Calu3 (cell line): ENCODE measurements at regions not wholly inside any gene's neighbourhood (a gene's known extent, or its start where the extent isn't known, plus 50 kb on each side); places are given as distances from the start of the nearest gene placed in this dataset.

Source experiments
- BruUV-seq: library from RNA; stranded (reverse); fragments of 400-500 nt; replicated peaks from 2 replicates; lab custom pipeline; 2021; lab: Mats Ljungman, UMichigan
- CTCF ChIA-PET: fragments of 300-600 bp; sonication (Branson Sonifier 250); formaldehyde crosslinking; loops from one replicate; lab custom pipeline; 2022; ENCODE audit warnings: antibody characterized with exemption; lab: Charles Lee
- DNase-seq: peaks from one replicate; pipeline ENCODE4 v3.0.0; 2022
- H3K27ac Mint-ChIP-seq: one replicate; pipeline ENCODE4 v1.8.0; 2022; ENCODE audit warnings: mixed read lengths; ENCODE audit not compliant: unreplicated experiment
- H3K27me3 Mint-ChIP-seq: one replicate; pipeline ENCODE4 v1.8.0; 2022; ENCODE audit warnings: mixed read lengths; ENCODE audit not compliant: unreplicated experiment
- H3K36me3 Mint-ChIP-seq: one replicate; pipeline ENCODE4 v1.8.0; 2022; ENCODE audit warnings: mild to moderate bottlenecking, moderate library complexity, mixed read lengths; ENCODE audit not compliant: insufficient read depth, unreplicated experiment
- H3K4me1 Mint-ChIP-seq: one replicate; pipeline ENCODE4 v1.8.0; 2022; ENCODE audit warnings: mild to moderate bottlenecking, low read depth, mixed read lengths; ENCODE audit not compliant: unreplicated experiment
- H3K4me3 Mint-ChIP-seq: one replicate; pipeline ENCODE4 v1.8.0; 2022; ENCODE audit warnings: mild to moderate bottlenecking, low read depth, moderate library complexity, mixed read lengths; ENCODE audit not compliant: unreplicated experiment
- H3K9me3 Mint-ChIP-seq: one replicate; pipeline ENCODE4 v1.8.0; 2022; ENCODE audit warnings: low read depth, mixed read lengths; ENCODE audit not compliant: unreplicated experiment
- intact Hi-C: fragments of 100-400 bp; cut with micrococcal nuclease; formaldehyde crosslinking; loops from one replicate; pipeline ENCODE4 v1.10.0; 2022; ENCODE audit not compliant: unreplicated experiment
- TF ChIP-seq, protein P1 (sequence below): fragments of 200-600 bp; IDR thresholded peaks from one replicate; pipeline ENCODE4 v1.8.0; 2022; ENCODE audit warnings: antibody characterized with exemption; ENCODE audit not compliant: unreplicated experiment

DNA sequence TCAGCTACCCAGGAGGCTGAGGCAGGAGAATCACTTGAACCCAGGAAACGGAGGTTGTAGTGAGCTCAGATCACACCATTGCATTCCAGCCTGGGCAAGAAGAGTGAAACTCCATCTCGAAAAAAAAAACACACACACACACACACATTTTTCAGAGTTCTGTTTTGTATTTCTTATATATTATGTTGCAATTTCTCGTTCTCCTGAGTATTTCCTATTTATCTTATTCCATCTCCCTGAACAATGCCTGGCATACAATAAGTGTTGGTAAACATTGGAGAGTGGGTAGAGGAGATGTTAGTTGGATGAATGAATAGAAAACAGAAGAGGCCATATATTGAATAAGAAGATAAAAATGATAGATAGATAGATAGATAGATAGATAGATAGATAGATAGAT, 167.8 kb upstream of the CDH5 start:
- Mint-ChIP-seq H3K4me1 (no peaks in the 10 kb centered on the region), H3K4me3 (no peak overlapping the region), H3K9me3 (no peaks in the 10 kb centered on the region), H3K27me3 (peaks cover 95% of the 10 kb centered on the region), H3K36me3 (no peaks in the 10 kb centered on the region), H3K27ac (no peak overlapping the region)
- intact Hi-C loops = no loop called here
- no TSS peak for BruUV-seq
- TF ChIP-seq, protein P1, sequence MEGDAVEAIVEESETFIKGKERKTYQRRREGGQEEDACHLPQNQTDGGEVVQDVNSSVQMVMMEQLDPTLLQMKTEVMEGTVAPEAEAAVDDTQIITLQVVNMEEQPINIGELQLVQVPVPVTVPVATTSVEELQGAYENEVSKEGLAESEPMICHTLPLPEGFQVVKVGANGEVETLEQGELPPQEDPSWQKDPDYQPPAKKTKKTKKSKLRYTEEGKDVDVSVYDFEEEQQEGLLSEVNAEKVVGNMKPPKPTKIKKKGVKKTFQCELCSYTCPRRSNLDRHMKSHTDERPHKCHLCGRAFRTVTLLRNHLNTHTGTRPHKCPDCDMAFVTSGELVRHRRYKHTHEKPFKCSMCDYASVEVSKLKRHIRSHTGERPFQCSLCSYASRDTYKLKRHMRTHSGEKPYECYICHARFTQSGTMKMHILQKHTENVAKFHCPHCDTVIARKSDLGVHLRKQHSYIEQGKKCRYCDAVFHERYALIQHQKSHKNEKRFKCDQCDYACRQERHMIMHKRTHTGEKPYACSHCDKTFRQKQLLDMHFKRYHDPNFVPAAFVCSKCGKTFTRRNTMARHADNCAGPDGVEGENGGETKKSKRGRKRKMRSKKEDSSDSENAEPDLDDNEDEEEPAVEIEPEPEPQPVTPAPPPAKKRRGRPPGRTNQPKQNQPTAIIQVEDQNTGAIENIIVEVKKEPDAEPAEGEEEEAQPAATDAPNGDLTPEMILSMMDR = no peak
- CTCF ChIA-PET = no interaction called here
- DNase-seq = no peak

DNA sequence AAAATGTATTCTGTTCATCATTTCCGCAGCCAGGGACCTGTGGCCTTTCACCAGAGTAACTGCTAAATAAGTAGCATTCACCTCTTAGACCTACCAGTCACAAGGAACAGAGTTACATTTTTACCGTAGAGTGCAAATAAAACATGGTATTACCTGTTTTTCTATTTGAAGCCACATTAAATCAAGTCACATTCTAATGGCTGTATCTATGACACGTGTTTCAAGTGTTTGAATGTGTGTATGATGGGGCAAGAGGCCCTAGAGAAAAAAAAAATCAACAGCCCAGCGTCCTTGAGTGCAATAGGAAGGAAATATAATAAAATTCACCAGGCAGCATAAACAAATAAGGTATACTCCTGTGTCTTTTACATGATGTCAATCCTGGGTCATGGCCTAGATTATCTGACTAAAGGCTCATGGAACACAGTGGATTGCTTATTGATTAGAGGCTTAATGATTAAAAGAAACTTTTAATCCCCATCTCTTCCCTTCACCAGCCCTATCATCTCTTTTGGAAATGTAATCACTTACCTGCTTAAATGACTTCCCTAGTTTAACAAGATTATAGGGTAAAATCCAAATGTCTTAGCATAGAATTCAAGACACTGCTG, 168.7 kb upstream of the CDH5 start:
- H3K27me3 Mint-ChIP-seq = peaks cover 93% of the 10 kb centered on the region
- no TSS peak for BruUV-seq
- H3K9me3 Mint-ChIP-seq = no peaks in the 10 kb centered on the region
- no peak overlapping the region for H3K27ac Mint-ChIP-seq
- H3K4me1 Mint-ChIP-seq = no peaks in the 10 kb centered on the region
- no peak for DNase-seq
- H3K4me3 Mint-ChIP-seq = no peak overlapping the region
- intact Hi-C loops = no loop called here
- H3K36me3 Mint-ChIP-seq = no peaks in the 10 kb centered on the region
- TF ChIP-seq, protein P1 = no peak
- CTCF ChIA-PET = no interaction called here

DNA sequence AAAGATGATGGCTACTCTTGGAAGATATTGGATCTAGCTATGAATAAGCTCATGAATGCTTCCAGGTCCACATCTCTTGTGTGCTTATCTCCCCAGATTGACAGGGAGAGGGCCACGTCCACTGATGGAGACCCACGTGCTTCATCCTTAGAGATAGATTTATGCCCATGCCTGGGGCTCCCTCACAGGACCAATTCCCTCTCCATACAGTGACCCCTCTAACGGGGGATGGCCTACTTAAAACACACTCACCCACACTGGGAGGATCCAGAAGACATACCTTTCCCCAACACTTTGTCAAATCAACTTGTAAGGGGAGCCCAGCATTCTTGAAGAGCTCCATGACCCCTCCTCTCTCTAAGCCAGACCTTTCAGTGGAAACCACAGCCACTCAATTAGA, 169.7 kb upstream of the CDH5 start:
- no peaks in the 10 kb centered on the region for H3K9me3 Mint-ChIP-seq
- H3K36me3 Mint-ChIP-seq = no peaks in the 10 kb centered on the region
- CTCF ChIA-PET = no interaction called here
- TF ChIP-seq, protein P1 = no peak
- no TSS peak for BruUV-seq
- H3K4me1 Mint-ChIP-seq = no peaks in the 10 kb centered on the region
- no peak for DNase-seq
- intact Hi-C loops = no loop called here
- no peak overlapping the region for H3K27ac Mint-ChIP-seq
- no peak overlapping the region for H3K4me3 Mint-ChIP-seq
- H3K27me3 Mint-ChIP-seq = peaks cover 84% of the 10 kb centered on the region

GRCh38 chr16:66194866-66195265, 171.6 kb upstream of the CDH5 start:
- CTCF ChIA-PET = no interaction called here
- BruUV-seq = no TSS peak

More at GRCh38 chr16:66194866-66195265, 171.6 kb upstream of the CDH5 start:
- Mint-ChIP-seq H3K4me3 (no peak overlapping the region), H3K27ac (no peak overlapping the region), H3K27me3 (peaks cover 71% of the 10 kb centered on the region), H3K9me3 (no peaks in the 10 kb centered on the region), H3K36me3 (no peaks in the 10 kb centered on the region), H3K4me1 (no peaks in the 10 kb centered on the region)
- DNase-seq = no peak
- intact Hi-C loops = no loop called here
- TF ChIP-seq, protein P1 = no peak
